Activated naive CD4-positive, alpha-beta T cell (primary cell): ENCODE measurements at regions not wholly inside any gene's neighbourhood (a gene's known extent, or its start where the extent isn't known, plus 50 kb on each side); places are given as distances from the start of the nearest gene placed in this dataset.
"Not testable (repeated sequence)": the region's sequence is repeated elsewhere in the genome, so short reads cannot be mapped to it uniquely, and the experiment has no call there.

ENCODE experiments used
- DNase-seq, 4 experiments: peaks; one replicate each; lab custom pipeline; 2025; lab: John Stamatoyannopoulos, UW

DNA sequence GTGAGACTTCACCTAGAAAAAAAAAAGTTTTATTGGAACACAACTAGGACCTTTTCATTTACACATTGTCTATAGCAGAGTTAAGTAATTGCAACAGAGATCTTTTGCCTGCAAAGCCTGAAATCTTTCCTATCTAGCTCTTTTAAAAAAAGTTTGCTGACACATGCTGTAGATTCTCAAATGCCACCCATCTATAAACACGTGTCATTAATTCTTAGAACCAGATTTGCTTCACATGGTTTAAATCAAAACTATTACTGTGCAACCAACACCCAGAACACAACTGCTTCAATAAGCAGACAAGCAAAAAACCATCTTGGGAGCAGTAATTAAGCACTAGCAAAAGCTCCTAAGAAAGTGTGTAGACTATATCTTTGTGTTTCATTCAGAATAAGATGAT is 55.0 kb downstream of the OXSM start:
- DNase-seq = no peak

DNA sequence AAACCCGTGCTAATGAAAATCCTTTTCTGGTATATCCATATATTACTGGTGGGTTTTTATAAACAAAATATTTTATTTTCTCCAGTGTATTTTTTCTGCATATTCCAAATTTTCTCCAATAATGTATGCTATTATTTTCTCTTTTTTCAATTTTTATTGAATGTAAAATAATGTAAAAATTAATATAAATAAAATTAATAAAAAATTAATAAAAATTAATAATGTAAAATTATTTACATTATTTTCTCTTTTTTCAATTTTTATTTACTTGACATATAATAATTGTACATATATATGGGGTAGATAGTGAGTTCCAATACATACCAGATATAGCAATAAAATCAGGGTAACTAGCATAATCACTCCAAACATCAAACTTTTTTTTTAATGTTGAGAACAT is 56.4 kb downstream of the OXSM start:
- DNase-seq = no peak

DNA sequence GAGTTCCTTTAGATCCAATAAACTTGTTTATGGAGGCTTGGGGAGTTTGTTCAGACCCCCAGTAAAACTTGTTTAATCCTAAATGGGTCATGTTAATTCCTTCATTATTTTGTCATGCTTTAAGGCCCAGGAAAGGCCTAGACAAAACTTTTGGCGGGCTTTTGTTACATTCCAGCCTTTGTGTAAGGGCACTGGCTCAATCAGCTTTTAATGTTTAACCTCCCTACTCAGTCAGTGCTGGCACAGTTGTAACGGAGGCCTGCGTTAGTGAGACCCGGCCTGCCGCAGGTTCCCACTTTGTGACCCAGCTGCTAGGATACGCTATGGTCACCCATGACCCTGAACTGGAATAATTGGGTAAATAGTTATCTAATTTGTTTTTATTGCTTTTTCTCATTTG is 59.2 kb downstream of the OXSM start:
- no peak for DNase-seq

DNA sequence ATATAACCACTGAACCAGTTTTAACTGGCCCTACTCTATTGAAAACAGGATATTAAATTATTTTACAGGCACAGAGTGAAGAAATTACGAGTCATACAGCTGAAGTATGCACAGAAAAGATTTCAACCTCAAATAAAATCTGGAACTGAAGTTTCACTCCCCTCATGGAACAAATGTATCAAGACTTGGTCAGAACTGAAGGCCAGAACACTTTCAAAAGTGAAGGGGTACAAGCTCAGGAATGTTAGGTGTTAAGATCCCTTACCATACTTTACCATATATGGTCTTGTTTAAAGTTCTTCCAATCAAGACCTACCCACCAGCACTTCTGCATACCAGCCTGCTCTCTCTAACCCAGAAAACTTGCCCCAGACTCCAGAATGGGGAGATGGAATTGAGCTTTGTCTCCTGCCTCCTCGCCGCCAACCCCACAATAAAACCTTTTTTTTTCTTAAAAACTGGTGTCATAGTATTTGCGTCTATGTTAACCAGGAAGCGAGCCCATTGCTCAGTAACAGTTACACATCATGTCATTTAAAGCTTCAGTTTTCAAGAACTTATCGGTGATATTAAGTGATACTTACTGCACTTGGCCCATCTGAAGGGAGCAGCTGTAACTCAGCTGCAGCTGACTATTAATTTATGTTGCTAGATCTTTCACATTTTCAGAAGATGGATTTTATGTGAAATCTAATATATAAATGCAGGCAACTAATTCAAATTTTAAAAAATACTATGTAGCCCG is 59.9 kb downstream of the OXSM start:
- DNase-seq = no peak

DNA sequence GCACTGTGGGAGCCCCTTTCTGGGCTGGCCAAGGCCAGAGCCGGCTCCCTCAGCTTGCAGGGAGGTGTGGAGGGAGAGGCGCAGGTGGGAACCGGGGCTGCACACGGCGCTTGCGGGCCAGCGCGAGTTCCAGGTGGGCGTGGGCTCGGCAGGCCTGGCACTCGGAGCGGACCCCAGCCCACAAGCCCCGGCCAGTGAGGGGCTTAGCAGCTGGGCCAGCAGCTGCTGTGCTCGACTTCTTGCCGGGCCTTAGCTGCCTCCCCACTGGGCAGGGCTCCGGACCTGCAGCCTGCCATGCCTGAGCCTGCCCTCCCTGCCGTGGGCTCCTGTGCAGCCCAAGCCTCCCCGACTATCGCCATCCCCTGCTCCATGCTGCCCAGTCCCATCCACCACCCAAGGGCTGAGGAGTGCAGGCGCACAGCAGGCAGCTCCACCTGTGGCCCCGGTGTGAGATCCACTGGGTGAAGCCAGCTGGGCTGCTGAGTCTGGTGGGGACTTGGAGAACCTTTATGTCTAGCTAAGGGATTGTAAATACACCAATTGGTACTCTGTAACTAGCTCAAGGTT is 61.9 kb downstream of the OXSM start:
- not testable (repeated sequence) for DNase-seq

DNA sequence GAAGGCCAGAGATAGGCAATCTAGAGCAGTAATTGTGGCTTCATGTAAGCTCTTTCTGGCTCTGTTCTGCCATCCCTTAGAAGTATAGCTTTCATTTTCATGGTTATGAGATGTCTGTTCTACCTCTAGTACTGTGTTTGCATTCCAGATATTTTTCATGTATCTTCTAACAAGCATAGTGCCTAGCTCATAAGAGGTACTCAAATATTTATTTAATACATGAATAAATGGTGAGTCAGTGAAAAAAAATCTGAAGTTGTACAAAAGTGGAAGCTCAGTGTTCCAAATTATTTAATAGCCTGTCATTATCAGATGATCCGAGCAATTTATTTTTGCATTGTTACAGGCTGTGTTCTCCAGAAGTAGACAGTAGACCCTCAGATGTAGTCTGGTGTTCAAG is 64.3 kb downstream of the OXSM start:
- no peak for DNase-seq

DNA sequence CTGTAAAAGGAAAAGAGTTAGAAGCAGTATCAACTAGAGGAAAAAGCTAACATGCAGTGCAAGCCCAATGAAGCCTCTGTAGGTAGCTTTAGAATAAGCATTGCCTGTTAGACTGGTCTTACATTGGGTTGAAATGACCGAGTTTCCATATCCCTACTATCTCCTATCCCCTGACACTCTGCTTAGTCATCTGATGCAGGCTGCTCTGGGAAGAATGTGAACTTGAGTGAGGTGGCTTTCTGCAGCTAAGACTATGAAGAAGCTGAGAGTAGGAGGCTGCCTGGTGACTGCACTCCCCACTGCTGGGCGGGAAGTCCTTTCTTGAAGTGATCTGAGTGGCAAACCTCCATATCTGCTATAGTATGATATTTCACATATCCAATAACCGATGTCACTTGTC is 64.7 kb downstream of the OXSM start:
- DNase-seq = no peak

DNA sequence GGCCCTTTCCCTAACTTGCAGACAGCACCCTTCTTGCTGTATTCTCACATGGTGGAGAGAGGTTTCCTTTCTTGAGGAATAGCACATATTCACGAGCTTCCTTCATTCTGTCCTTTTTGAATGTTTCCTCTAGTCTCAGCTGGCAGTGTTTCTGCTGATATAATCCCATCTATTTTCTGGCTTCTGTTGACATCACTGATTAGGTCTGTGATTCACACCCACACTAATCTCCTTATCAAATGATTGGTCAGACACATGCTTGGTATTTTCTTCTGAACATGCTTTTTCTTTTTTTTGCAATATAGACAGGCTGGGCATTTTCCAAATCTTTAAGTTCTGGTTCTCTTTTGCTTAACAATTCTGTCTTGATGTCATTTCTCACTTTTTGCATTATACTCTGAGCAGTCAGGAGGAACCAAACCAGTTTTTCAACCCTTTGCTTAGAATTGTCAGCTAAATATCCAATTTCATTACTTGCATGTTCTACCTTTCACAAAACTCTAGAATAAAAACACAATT is 65.4 kb downstream of the OXSM start:
- DNase-seq = no peak

DNA sequence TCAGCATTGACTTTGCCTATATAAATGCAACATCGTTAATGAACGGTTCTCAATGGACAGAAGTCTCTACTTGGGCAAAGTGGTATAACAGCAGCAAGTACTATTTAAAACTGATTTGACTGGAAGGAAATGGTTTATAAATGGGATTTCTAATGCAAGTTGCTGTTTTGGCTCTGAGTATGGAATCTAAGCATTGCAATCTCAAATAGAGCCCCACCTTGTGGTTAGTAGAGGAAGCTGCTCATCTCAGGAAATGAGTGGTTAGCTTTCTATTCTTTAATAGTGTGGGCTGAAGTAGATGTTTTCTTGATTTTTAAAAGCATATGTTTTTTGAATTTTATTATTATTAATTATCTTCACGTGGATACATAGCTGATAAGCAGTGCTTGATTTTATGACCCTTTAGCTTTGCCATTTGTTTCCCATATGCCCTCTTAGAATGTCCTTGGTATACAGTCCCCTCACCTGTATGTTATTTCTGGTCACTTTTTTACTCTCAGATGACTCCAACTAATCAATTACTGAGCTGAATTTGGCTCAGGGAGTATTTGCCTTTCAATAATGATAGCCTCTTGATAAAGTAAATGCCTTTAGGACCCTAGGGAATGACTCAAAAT is 67.1 kb downstream of the OXSM start:
- DNase-seq = no peak

DNA sequence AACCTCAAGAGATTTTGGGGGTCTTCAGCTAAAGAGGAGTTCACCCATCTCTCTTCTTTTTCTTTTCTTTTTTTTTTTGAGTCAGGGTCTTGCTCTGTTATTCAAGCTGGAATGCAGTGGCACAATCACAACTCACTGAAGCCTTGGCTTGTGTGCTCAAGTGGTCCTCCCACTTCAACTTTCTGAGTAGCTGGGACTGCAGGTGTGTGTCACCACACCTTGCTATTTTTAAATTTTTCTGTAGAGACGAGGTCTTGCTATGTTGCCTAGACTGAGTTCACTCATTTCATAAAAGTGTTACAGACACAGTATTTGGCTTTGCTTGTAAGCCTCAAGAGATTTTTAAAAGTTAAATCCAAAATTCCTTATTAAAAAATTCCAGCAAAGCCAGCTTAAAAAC is 71.7 kb downstream of the OXSM start:
- no peak for DNase-seq

DNA sequence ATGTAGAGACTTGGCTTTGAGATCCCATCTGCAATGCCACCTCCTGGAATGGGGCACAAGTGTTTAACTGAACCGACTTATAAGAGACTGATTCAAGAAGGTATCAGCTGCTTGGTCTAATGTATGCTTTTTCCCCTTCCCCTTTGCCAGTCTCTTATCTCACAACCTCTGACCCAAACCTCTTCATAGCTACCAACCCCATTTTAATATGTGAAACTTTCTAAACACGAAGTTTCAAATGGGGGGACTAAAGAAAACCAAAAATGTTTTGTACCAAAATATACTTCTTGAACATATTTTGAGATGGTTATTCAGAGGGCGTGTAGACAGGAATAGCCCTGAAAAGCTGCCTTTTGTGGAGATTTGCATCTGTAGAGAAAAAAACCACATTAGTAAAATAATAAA is 73.1 kb downstream of the OXSM start:
- DNase-seq = no peak

DNA sequence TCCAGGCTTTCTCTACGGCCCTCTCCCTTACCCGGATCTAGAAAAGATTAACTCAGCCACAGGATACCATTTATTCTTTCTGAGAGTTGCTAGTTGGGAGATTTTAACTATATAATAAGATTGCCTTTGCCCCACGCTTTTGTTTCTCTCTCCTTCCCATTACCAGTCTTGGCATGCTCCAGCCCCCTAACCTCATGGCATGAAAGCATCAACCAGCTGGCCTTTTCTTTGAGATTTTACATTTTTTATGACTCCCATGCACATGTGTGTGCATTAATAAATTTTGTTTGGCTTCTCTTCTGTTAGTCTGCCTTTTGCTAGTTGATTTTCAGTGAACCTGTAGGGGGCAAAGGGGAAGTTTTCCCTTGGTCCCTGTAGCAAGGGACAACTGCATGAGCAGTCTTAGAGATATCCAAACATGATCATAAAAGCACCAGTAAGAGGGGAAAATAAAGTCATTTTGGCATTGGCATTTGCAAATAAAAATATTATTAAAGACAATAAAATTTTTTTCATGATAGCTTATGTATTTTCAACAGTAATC is 73.6 kb downstream of the OXSM start:
- no peak for DNase-seq

DNA sequence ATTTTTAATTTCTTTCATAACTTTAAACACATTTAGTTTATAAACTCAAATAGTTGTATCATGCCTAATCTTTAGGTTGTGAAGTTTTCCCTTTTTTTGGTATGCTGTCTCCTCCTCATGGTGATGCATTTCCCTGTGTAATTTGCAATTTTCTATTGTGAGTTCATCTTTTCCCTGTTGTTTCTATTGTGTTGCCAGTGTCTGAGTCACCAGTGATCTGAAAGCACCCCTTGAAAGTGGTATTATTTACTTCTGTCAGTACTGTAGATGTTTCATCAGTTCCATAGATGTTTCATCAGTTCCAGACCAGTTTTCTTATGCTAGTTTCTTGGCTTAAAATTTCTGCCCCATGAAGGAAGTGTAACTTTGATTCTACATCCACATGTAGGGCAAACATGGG is 80.6 kb downstream of the OXSM start:
- DNase-seq = no peak

DNA sequence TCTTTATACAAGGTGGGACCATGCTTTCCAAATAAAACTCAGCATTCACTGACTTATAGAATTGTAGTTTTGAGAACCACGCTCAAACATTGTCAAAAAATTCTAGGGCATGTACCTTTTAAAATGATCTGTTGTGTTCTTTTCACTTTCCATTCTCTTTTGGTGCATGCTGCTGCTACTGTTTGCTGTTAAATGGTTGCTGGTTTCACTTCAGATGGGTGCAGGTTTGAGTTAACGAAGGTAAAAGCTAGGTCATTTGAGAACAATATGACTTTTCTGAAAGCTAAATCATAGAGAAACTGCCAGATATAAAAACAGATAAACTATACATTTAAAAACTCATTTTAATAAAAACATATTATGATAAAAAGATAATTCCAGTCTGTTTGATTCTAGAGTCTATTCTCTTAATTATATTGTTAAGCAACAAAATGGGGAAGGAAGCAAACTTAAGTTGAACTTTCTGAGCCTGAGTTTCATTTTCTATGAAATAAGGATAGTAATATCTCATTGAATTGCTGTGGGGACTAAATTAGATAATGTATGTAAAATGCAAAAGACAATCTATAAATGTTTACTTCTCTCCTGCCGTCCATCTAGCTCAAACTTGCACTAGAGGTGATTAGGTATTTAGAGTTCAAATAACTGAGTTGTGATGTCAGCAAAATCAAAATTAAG is 82.4 kb downstream of the OXSM start:
- DNase-seq = no peak

DNA sequence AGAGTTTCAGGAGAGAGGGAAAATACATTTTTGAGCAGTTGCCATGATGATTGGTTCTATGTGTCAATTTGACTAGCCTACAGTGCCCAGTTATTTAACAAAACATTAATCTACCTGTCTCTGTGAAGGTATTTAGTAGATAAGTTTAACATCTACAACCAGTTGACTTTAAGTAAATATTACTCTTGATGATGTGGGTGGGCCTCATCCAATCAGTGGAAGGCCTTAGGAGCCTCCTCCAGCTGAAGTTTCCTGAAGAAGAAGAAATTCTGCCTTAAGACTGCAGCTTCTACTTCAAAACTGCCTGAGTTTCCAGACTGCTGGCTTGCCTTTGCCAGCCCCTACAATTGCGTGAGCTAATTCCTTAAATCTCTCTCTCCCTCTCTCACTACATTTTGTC is 93.6 kb downstream of the OXSM start:
- DNase-seq = no peak

DNA sequence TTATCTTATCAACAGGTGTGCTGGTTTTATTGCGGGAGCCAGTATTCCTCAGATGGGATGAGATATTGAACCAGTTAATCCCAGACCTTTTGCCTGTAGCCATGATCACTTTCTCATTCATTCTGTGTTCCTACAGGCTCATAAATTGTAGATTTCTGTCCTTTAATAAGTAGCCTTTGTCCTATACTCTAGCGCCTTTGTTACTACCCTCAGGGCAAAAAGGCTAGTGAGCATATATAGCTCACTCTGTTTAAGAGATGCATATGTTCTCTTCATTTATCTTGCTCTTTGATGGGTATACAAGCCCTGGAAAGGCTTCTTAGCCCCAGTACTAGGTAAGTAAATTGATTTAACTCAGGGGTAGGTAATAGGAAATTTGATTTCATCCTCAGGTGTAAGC is 95.1 kb downstream of the OXSM start:
- DNase-seq = no peak

DNA sequence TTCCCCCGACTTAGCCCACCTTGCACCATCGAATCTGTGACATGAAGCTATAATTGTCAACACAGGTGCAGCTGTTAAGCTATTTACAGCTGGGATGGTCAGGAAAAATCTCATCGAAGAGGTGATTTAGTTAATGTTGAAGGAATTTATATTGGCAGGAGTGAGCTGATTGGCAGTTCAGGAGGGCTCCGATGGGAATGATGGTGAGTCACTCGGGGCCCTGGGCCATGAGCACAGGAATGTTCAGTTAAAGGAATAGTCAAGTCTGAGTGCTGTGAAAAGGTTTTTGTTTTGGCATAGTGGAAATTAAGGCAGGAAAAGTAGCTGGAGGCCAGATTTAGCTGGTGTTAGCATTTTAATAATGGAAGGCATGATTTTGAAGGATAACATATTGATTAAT is 95.7 kb downstream of the OXSM start:
- DNase-seq = no peak

DNA sequence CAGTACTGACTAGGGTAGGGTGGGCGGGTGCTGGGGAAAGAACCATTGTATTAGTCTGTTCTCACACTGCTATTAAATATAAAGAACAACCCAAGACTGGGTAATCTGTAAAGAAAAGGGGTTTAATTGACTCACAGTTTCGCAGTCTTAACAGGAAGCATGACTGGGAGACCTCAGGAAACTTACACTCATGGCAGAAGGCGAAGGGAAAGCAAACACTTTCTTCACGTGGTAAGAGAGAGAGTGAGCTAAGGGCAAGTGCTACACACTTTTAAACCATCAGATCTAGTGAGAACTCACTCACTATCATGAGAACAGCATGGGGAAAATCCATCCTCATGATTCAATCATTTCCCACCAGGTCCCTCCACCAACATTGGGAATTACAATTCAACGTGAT is 98.0 kb downstream of the OXSM start:
- DNase-seq = no peak

DNA sequence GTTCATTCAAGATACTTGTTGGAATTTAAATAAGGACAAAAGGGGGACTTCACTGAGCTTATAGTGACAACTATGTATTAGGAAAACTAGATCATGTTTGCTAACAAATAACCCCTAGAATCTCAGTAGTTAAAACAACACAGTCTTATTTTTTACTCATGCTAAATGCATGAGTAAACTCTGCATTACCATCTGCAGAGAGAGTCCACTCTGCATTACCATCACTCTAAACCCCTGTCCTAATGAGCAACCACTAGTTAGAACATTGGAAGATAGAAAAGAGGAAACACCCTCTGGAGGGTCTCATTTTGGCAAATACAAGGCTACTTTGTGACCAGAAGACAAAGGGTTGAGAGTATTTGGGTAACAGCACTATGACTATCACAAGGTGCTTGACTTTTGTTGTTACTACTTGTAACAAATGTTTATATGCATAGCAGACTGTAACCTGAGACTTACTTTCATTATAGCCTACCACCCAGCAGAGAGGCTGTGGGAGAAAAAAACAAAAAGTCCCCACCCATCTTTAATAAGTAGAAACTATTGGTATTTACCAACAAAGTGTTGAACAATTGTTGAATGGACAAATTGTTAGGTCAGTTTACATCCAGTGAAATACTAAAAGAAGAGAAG is 99.1 kb downstream of the OXSM start:
- DNase-seq = no peak

DNA sequence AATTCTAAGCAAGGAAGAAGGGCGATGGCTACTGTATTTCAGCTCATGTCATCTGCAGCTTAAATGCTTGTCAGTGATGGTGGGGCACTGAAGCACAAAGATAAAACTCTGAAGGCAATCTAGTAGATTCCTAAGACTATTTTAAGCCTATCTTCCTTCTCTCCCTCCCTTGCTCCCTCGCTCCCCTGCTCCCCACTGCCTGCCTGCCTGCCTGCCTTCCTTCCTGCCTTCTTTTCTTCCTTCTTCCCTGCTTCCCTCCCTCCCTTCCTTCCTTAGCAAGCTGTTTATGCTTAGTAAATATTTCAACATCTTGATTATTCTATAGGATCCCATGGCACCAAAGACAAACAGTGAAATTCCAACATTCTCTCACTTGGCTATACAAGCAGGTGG is 99.6 kb downstream of the OXSM start:
- no peak for DNase-seq

DNA sequence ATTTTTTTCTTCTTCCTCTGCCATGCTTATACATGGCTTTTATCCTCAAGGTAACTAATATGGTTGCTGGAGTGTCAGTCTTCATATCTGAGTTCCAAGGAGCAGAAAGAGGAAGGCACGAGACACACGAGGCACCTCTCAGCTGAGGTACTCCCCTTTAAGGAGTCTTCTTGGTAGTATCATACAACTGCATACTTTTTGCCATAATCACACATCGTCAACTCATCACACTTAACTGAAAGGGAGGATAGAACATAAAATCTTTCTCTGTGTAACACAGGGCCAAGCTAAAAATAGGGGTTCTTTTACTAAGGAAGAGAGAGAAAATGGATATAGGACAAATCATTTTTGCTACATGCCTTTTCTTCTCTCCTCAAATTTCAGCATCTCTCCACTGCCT is 104.2 kb downstream of the OXSM start:
- DNase-seq = no peak

DNA sequence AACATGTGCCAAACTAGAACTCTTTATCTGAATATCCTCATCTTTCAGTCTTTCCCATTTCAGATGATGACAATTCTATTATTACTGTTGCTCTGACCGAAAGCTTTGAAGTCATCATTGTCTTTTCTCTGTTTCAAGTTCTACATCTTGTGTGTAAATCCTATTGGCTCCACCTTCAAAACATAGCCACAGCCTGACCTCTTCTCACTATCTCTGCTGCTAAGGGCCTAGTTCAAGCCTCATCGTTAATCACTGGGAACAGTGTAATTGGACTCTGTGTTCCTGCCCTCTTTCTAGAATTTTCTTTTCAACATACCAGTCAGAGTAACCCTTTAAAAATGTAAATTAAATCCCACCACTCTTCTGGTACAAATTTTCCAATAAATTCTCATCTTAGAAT is 105.1 kb downstream of the OXSM start:
- no peak for DNase-seq
